Natural killer cell (primary cell): ENCODE measurements at regions not wholly inside any gene's neighbourhood (a gene's known extent, or its start where the extent isn't known, plus 50 kb on each side); places are given as distances from the start of the nearest gene placed in this dataset.

ENCODE experiments used
- ATAC-seq, 3 donors: fragments of 150-1000 bp in 2 of 3; fragments of 200-7000 bp in 1 of 3; cut with Tn5 transposase; 1 replicate in 1 of 3; 2 replicates in 2 of 3; pipeline ENCODE4 v1.10.0; 2021; ENCODE audit warnings: mild to moderate bottlenecking in 2 of 3, moderate library complexity in 2 of 3
- DNase-seq, 2 donors: peaks; one replicate each; pipeline versions ENCODE4 v3.0.0 to v3.0.0-alpha.2; 2013 to 2021; ENCODE audit warnings: mixed read lengths in 1 of 2
- H3K27ac ChIP-seq: one replicate; pipeline ENCODE4 v1.5.1; 2013; ENCODE audit warnings: mild to moderate bottlenecking, low read length
- H3K27me3 ChIP-seq: one replicate; pipeline ENCODE4 v1.6.1; 2013; ENCODE audit warnings: low read length; ENCODE audit not compliant: control insufficient read depth, insufficient read depth
- H3K36me3 ChIP-seq: one replicate; pipeline ENCODE4 v1.6.1; 2013; ENCODE audit warnings: low read length; ENCODE audit not compliant: control insufficient read depth, insufficient read depth
- H3K4me1 ChIP-seq: one replicate; pipeline ENCODE4 v1.6.1; 2013; ENCODE audit warnings: low read length; ENCODE audit not compliant: control insufficient read depth, insufficient read depth
- H3K4me3 ChIP-seq: one replicate; pipeline ENCODE4 v1.5.1; 2013; ENCODE audit warnings: low read length
- H3K9me3 ChIP-seq: one replicate; pipeline ENCODE4 v1.6.1; 2013; ENCODE audit warnings: low read length; ENCODE audit not compliant: control insufficient read depth, insufficient read depth
- H3K27ac Mint-ChIP-seq, 2 donors: one replicate each; pipeline ENCODE4 v1.8.0; 2022; ENCODE audit warnings: mild to moderate bottlenecking in 2 of 2, mixed read lengths in 2 of 2, moderate library complexity in 1 of 2
- H3K27me3 Mint-ChIP-seq, 2 donors: one replicate each; pipeline ENCODE4 v1.8.0; 2022; ENCODE audit warnings: low read depth in 2 of 2, mixed read lengths in 2 of 2
- H3K36me3 Mint-ChIP-seq: one replicate; pipeline ENCODE4 v1.8.0; 2022; ENCODE audit warnings: mixed read lengths
- H3K4me1 Mint-ChIP-seq, 2 donors: one replicate each; pipeline ENCODE4 v1.8.0; 2022; ENCODE audit warnings: mixed read lengths in 2 of 2
- H3K4me3 Mint-ChIP-seq: one replicate; pipeline ENCODE4 v1.8.0; 2022; ENCODE audit warnings: mild to moderate bottlenecking, moderate library complexity, mixed read lengths
- H3K9me3 Mint-ChIP-seq, 2 donors: one replicate each; pipeline ENCODE4 v1.8.0; 2022; ENCODE audit warnings: mixed read lengths in 2 of 2
- CTCF ChIP-seq: fragments of 200-600 bp; IDR thresholded peaks from one replicate; pipeline ENCODE4 v1.8.0; 2022; ENCODE audit warnings: antibody characterized with exemption
- WGBS: methylation state at CpG from one replicate; pipeline ENCODE4 v1.1.7; 2013; ENCODE audit warnings: missing lambda C conversion rate; ENCODE audit not compliant: insufficient coverage; 5-methylcytosine and 5-hydroxymethylcytosine counted together
- intact Hi-C: fragments of 100-400 bp; cut with micrococcal nuclease; formaldehyde crosslinking; loops from one replicate; pipeline ENCODE4 v1.14.2; 2022

GRCh38 chr4:181601103-181601502 is 642.1 kb upstream of the TENM3 start:
- Mint-ChIP-seq H3K36me3 (no peaks in the 10 kb centered on the region), H3K4me3 (no peak overlapping the region), H3K27ac (no peak overlapping the region), H3K27me3 (no peaks in the 10 kb centered on the region), H3K9me3 (peaks cover 7 to 12% of the 10 kb centered on the region in 2 donors), H3K4me1 (no peaks in the 10 kb centered on the region)
- Histone ChIP-seq H3K4me1 (no peaks in the 10 kb centered on the region), H3K27ac (no peak overlapping the region), H3K9me3 (peaks cover 3% of the 10 kb centered on the region), H3K4me3 (no peak overlapping the region), H3K27me3 (no peaks in the 10 kb centered on the region), H3K36me3 (no peaks in the 10 kb centered on the region)
- TF ChIP-seq CTCF, result no peak
- intact Hi-C loops, result no loop called here
- 56% methylated on average over 2 of the region's 2 CpGs for WGBS
- no peak for DNase-seq
- no peak for ATAC-seq

GRCh38 chr4:181604546-181604945 is 638.7 kb upstream of the TENM3 start:
- intact Hi-C loops, result no loop called here
- H3K27me3 ChIP-seq, result no peaks in the 10 kb centered on the region
- Mint-ChIP-seq H3K27me3 (no peaks in the 10 kb centered on the region), H3K4me3 (no peak overlapping the region), H3K4me1 (no peaks in the 10 kb centered on the region), H3K27ac (no peak overlapping the region), H3K9me3 (peaks cover 7 to 11% of the 10 kb centered on the region in 2 donors), H3K36me3 (no peaks in the 10 kb centered on the region)
- no peak overlapping the region for H3K27ac ChIP-seq
- peaks cover 3% of the 10 kb centered on the region for H3K9me3 ChIP-seq
- DNase-seq, result no peak
- WGBS, result 91% methylated on average over 3 of the region's 4 CpGs
- no peak overlapping the region for H3K4me3 ChIP-seq
- no peaks in the 10 kb centered on the region for H3K36me3 ChIP-seq
- no peak for TF ChIP-seq CTCF
- no peaks in the 10 kb centered on the region for H3K4me1 ChIP-seq
- ATAC-seq, result no peak

- Mint-ChIP-seq H3K4me1 (no peaks in the 10 kb centered on the region), H3K4me3 (no peak overlapping the region), H3K27ac (no peak overlapping the region), H3K36me3 (no peaks in the 10 kb centered on the region), H3K27me3 (no peaks in the 10 kb centered on the region), H3K9me3 (peaks cover 7 to 9% of the 10 kb centered on the region in 2 donors)
- Histone ChIP-seq H3K4me1 (no peaks in the 10 kb centered on the region), H3K9me3 (no peaks in the 10 kb centered on the region), H3K27me3 (no peaks in the 10 kb centered on the region), H3K4me3 (no peak overlapping the region), H3K36me3 (no peaks in the 10 kb centered on the region), H3K27ac (no peak overlapping the region)
- no peak for DNase-seq
- intact Hi-C loops, result no loop called here
- no peak for TF ChIP-seq CTCF
- no peak for ATAC-seq
- WGBS, result 53% methylated on average over 1 of the region's 1 CpG
Observed at GRCh38 chr4:181606300-181606699, 636.9 kb upstream of the TENM3 start.

GRCh38 chr4:181608181-181608580 is 635.0 kb upstream of the TENM3 start:
- no peak for ATAC-seq
- Mint-ChIP-seq H3K27ac (no peak overlapping the region), H3K27me3 (no peaks in the 10 kb centered on the region), H3K9me3 (peaks cover 9% of the 10 kb centered on the region in 2 donors), H3K36me3 (no peaks in the 10 kb centered on the region), H3K4me1 (no peaks in the 10 kb centered on the region), H3K4me3 (no peak overlapping the region)
- Histone ChIP-seq H3K36me3 (no peaks in the 10 kb centered on the region), H3K4me1 (no peaks in the 10 kb centered on the region), H3K9me3 (no peaks in the 10 kb centered on the region), H3K27me3 (no peaks in the 10 kb centered on the region), H3K4me3 (no peak overlapping the region), H3K27ac (no peak overlapping the region)
- intact Hi-C loops, result no loop called here
- TF ChIP-seq CTCF, result no peak
- no peak for DNase-seq
- 62% methylated on average over 2 of the region's 2 CpGs for WGBS
